GM18951 (cell line): ENCODE measurements at regions not wholly inside any gene's neighbourhood (a gene's known extent, or its start where the extent isn't known, plus 50 kb on each side); places are given as distances from the start of the nearest gene placed in this dataset.

Experiments used
- POLR2A ChIP-seq: IDR thresholded peaks from 4 replicates; pipeline ENCODE4 v1.6.1; 2011; ENCODE audit warnings: mild to moderate bottlenecking; ENCODE audit not compliant: insufficient read length, insufficient read depth; ENCODE audit errors: extremely low read depth
- in situ Hi-C: fragments of 300-500 bp; cut with MboI; formaldehyde crosslinking; loops from one replicate; pipeline ENCODE4 v1.12.0; 2022; ENCODE audit warnings: low sequenced_read_pairs, mixed read lengths, inconsistent platforms; ENCODE audit not compliant: unreplicated experiment

- TF ChIP-seq POLR2A: no peak
- in situ Hi-C loops: no loop called here
Observed at GRCh38 chr12:115013236-115013981, 329.4 kb upstream of the TBX3 start.

- in situ Hi-C loops: no loop called here
- no peak for TF ChIP-seq POLR2A
Observed at GRCh38 chr12:115012861-115013235, 328.9 kb upstream of the TBX3 start.

DNA sequence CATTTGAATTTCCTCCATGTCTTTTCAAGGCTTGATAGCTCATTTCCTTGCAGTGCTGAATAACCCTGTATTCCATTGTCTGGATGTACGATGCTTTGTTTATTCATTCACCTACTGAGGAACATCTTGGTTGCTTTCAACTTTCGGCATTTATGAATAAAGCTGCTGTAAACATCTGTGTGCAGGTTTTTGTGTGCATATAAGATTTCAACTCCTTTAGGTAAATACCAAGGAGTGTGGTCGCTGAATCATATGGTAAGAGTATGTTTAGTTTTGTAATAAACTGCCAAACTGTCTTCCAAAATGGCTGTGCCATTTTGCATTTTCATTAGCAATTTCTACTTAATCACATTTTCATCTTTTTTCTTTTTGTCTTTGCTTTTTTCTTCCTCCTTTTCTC lies 327.7 kb upstream of the TBX3 start:
- TF ChIP-seq POLR2A: no peak
- in situ Hi-C loops: no loop called here

DNA sequence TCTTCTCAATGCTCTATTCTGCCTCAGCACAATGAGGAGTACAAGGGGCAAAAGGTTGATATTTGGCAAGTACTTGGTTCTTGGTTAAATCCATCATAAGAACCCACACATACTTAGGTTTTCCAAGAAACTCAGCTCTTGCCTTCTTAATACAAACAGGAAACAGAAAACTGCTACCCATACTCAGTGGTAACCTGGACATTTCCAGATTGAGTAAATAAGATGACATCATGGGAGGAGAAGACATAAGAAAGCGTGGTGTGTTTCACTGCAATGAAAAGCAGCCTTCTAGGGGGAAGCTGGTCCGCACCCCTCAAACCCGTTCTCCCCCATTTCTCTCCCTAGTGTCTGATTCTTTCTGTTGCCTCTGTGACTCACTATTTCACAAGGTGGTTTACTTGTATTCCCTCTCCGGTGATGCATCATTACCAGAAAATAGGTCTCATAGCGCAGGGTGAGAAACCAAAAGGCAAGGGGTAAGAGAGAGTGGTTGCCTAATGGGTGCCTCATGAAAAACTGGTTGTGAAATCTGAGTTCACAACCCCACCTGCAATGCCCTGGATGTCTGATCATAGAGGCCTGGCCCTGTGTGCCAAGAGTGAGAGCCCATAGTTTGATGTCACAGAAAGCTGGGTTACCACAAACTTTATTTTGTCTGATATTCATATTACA lies 326.5 kb upstream of the TBX3 start:
- in situ Hi-C loops: no loop called here
- TF ChIP-seq POLR2A: no peak

DNA sequence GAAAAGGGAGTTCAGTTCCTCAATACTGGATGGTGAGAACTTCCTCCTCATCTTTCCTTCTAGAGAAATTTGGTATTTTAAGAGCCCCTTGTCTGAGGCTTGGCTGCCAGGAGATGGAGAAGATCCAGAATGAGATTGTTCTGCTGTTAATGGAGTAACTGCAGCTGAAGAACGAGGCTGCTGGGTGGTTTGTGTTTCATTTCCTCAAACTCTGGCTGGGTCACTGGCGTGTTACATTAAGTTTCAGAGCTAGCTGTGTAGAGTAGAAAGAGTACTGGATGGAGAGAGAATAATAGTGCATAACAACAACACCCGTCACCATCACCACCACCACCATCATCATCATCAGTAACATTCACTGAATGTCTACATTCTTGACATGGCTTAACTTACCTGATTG lies 325.0 kb upstream of the TBX3 start:
- no peak for TF ChIP-seq POLR2A
- in situ Hi-C loops: no loop called here

GRCh38 chr12:115004470-115005146 lies 320.6 kb upstream of the TBX3 start:
- in situ Hi-C loops: no loop called here
- no peak for TF ChIP-seq POLR2A

DNA sequence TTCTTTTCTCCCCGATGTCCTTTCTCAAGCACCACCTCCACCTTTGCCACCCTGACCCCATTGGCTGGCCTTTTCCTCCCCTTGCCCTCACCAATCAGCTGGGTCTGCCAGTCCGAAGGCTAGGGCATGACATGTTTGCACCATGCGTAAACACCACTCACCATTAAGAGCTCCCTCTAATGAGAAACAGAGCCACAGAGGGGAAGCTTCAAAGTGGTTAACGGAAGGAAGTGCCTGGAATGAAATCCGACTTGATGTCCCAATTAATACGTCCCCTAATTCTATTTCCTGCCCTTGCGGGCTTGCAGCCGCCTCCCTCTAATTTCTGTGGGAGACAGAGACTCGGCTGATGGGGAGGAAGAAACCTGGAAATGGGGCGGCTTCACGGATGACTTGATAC lies 318.5 kb upstream of the TBX3 start:
- in situ Hi-C loops: no loop called here
- TF ChIP-seq POLR2A: no peak

GRCh38 chr12:115001571-115002180 lies 317.7 kb upstream of the TBX3 start:
- TF ChIP-seq POLR2A: no peak
- in situ Hi-C loops: no loop called here

GRCh38 chr12:115000038-115000437 lies 316.1 kb upstream of the TBX3 start:
- no peak for TF ChIP-seq POLR2A
- in situ Hi-C loops: no loop called here

- in situ Hi-C loops: no loop called here
- no peak for TF ChIP-seq POLR2A
Observed at GRCh38 chr12:114998750-114999128, 314.8 kb upstream of the TBX3 start.

- in situ Hi-C loops: no loop called here
- no peak for TF ChIP-seq POLR2A
Observed at GRCh38 chr12:114998118-114998749, 314.3 kb upstream of the TBX3 start.

DNA sequence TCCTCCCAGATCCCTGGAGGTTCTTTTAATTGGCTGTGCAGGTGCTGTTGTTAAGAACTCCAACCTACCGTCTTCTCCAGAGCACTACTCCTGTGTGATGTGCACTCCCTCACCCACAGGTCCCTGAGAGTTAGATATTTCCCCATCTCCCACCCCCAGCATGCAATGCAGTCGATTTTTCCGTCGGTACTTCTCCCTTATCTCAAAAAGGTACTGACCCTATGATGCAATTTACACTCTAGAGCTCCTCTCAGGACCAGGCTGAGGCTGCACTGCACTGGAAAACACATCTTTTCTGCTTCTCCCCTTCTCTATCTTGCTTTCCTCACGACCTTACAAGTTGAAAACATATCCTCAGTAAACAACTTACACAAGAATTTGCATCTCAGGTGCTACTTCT lies 312.4 kb upstream of the TBX3 start:
- TF ChIP-seq POLR2A: no peak
- in situ Hi-C loops: no loop called here

- in situ Hi-C loops: no loop called here
- no peak for TF ChIP-seq POLR2A
Observed at GRCh38 chr12:114995891-114996290, 311.9 kb upstream of the TBX3 start.

DNA sequence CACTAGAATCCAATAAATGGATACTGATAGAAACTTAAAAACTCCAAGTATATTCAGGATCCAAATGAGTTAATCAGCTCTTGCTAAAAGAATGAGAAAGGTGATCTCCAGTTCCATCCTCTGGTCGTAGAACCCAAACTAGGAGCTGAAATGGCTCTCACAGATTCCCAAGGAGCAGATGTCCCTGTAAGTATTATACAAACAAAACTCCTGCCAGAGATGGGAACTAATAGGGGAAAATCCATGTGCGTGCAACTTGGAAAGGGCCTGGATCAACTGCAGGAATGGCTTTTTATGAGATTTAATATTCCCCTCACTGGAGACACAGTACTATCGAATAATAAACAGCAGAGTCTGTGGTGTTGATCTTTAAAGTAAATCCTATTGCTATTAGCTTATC lies 309.2 kb upstream of the TBX3 start:
- no peak for TF ChIP-seq POLR2A
- in situ Hi-C loops: no loop called here

DNA sequence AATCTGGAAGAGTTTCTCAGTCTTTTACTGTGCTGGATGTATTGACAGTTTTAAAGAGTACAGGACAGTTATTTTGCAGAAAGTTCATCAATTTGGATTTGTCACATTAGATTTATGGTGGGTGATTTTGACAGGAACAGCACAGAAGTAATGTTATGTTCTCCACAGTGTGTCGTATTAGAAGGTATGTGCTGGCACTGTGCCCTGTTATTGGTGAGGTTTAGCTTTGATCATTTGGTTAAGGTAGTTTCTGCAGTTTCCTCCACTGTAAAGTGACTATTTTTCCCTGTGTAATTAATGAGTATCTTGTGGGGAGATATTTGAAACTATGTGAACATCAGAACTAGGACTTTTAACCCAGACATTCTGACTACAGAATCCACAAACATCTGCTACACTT lies 308.5 kb upstream of the TBX3 start:
- no peak for TF ChIP-seq POLR2A
- in situ Hi-C loops: no loop called here
